HEK293T (cell line): ENCODE measurements at regions not wholly inside any gene's neighbourhood (a gene's known extent, or its start where the extent isn't known, plus 50 kb on each side); places are given as distances from the start of the nearest gene placed in this dataset.

Experiments
- CTCF ChIA-PET: fragments of 350-600 bp; formaldehyde crosslinking; extraction: SDS; loops from one replicate; lab custom pipeline; 2021; ENCODE audit warnings: antibody characterized with exemption, inconsistent platforms; lab: Yijun Ruan, JAX
- POLR2A ChIA-PET: fragments of 350-600 bp; formaldehyde crosslinking; extraction: SDS; loops from one replicate; lab custom pipeline; 2020; ENCODE audit warnings: antibody characterized with exemption, inconsistent platforms; lab: Yijun Ruan, JAX
- DNase-seq: peaks from one replicate; pipeline ENCODE4 v3.0.0; 2012; ENCODE audit warnings: mixed read lengths; ENCODE audit errors: extremely low spot score
- ARNT ChIP-seq: fragments of 450-650 bp; IDR thresholded peaks from 2 replicates; pipeline ENCODE4 v1.6.1; 2017; ENCODE audit warnings: mild to moderate bottlenecking
- BHLHE40 ChIP-seq: fragments of 450-650 bp; IDR thresholded peaks from 2 replicates; pipeline ENCODE4 v1.6.1; 2016; ENCODE audit warnings: mild to moderate bottlenecking, moderate library complexity, borderline replicate concordance
- CTBP1 ChIP-seq: fragments of 450-650 bp; IDR thresholded peaks from 2 replicates; pipeline ENCODE4 v1.6.1; 2016; ENCODE audit warnings: borderline replicate concordance
- ELF4 ChIP-seq: fragments of 450-650 bp; IDR thresholded peaks from 2 replicates; pipeline ENCODE4 v1.6.1; 2017; ENCODE audit warnings: antibody characterized with exemption
- FOXA1 ChIP-seq: fragments of 450-650 bp; IDR thresholded peaks from 2 replicates; pipeline ENCODE4 v1.6.1; 2016; ENCODE audit warnings: mild to moderate bottlenecking
- FOXK2 ChIP-seq: fragments of 450-650 bp; IDR thresholded peaks from 2 replicates; pipeline ENCODE4 v1.6.1; 2016; ENCODE audit warnings: mild to moderate bottlenecking
- FOXM1 ChIP-seq: fragments of 450-650 bp; IDR thresholded peaks from 2 replicates; pipeline ENCODE4 v1.6.1; 2017; ENCODE audit warnings: mild to moderate bottlenecking, borderline replicate concordance
- HDGF ChIP-seq: fragments of 450-650 bp; IDR thresholded peaks from 2 replicates; pipeline ENCODE4 v1.6.1; 2017; ENCODE audit warnings: antibody characterized with exemption, borderline replicate concordance
- L3MBTL2 ChIP-seq: fragments of 450-650 bp; conservative IDR thresholded peaks from 2 replicates; pipeline ENCODE4 v1.6.1; 2016; ENCODE audit warnings: mild to moderate bottlenecking
- LEF1 ChIP-seq: fragments of 450-650 bp; IDR thresholded peaks from 2 replicates; pipeline ENCODE4 v1.6.1; 2017; ENCODE audit warnings: mild to moderate bottlenecking, borderline replicate concordance
- NFRKB ChIP-seq: fragments of 450-650 bp; IDR thresholded peaks from 2 replicates; pipeline ENCODE4 v1.6.1; 2016; ENCODE audit warnings: mild to moderate bottlenecking, moderate library complexity
- SP1 ChIP-seq: fragments of 450-650 bp; IDR thresholded peaks from 2 replicates; pipeline ENCODE4 v1.6.1; 2017
- SUZ12 ChIP-seq: fragments of 450-650 bp; IDR thresholded peaks from 2 replicates; pipeline ENCODE4 v1.6.1; 2016; ENCODE audit warnings: mild to moderate bottlenecking
- TARDBP ChIP-seq: fragments of 450-650 bp; IDR thresholded peaks from 2 replicates; pipeline ENCODE4 v1.6.1; 2016
- ZNF384 ChIP-seq: fragments of 450-650 bp; IDR thresholded peaks from 2 replicates; pipeline ENCODE4 v1.6.1; 2016
- TF ChIP-seq, protein P1 (sequence below): fragments of 450-650 bp; IDR thresholded peaks from 2 replicates; pipeline ENCODE4 v1.6.1; 2016

DNA sequence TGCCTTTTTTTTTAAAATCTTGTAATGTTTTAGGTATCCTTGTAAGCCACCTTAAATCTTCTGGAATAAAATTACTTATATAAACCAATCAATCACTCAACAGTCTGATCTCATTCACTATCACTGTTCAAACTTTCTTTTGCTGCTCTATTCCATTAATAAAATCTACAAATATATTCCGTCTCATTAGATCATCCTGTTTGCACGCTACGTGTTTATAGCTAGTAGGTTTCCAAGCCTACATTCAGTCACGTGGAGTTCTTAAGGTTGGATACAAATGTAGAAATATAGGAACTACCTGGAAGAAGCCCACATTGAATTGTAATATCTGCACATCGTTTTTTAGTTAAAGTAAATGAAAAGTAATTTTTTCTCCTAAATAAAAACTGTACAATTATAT is 274.8 kb upstream of the CNTN4 start:
- POLR2A ChIA-PET = no interaction called here
- TF ChIP-seq FOXK2 = no peak
- no peak for TF ChIP-seq BHLHE40
- no peak for TF ChIP-seq NFRKB
- no peak for TF ChIP-seq SP1
- TF ChIP-seq FOXM1 = no peak
- TF ChIP-seq, protein P1, sequence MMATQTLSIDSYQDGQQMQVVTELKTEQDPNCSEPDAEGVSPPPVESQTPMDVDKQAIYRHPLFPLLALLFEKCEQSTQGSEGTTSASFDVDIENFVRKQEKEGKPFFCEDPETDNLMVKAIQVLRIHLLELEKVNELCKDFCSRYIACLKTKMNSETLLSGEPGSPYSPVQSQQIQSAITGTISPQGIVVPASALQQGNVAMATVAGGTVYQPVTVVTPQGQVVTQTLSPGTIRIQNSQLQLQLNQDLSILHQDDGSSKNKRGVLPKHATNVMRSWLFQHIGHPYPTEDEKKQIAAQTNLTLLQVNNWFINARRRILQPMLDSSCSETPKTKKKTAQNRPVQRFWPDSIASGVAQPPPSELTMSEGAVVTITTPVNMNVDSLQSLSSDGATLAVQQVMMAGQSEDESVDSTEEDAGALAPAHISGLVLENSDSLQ = no peak
- TF ChIP-seq CTBP1 = no peak
- no peak for TF ChIP-seq ZNF384
- no peak for TF ChIP-seq FOXA1
- no peak for TF ChIP-seq SUZ12
- TF ChIP-seq ARNT = no peak
- no peak for TF ChIP-seq LEF1
- no peak for TF ChIP-seq L3MBTL2
- no peak for TF ChIP-seq TARDBP
- TF ChIP-seq HDGF = no peak
- TF ChIP-seq ELF4 = no peak
- DNase-seq = no peak
- CTCF ChIA-PET = no interaction called here

DNA sequence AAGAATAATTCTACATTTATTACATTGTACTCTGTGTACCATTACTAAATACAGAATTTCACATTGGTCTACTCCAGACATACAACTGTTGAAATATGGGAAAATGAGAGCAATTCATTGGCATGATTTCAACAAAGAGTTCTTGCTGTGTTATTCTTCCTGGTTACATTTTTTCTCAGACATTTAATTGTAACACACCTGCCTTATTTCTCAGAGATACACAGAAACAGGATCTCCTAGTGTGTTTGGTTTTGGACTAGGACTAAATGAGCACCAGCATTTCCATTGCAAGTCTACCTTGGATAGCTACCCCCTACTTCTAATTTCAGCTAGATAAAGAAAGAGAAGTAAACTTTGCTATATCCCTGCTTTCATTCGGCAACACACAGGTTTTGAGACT is 274.3 kb upstream of the CNTN4 start:
- DNase-seq = no peak
- ChIA-PET POLR2A (no interaction called here), CTCF (no interaction called here)
- no peak for TF ChIP-seq HDGF
- no peak for TF ChIP-seq ARNT
- no peak for TF ChIP-seq LEF1
- TF ChIP-seq, protein P1 = no peak

DNA sequence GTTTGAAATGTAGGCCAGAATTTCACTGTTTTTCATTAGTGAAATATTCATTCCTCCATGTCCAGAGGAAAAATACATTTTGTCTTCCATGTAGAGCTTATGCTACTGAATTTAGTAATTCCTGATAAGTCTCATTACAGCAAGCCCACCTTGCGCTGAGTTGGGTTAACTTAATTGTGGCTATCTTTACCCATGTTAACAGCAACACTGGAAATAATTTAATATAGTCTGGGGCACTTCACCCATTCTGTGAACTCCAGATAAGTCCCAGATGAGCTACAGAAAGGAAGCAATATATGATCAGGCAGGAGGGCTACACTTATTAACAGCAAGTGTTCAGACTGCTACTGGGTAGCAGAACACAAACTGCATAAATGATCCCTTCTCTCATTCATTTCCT is 270.1 kb upstream of the CNTN4 start:
- CTCF ChIA-PET = no interaction called here
- POLR2A ChIA-PET = no interaction called here
- no peak for TF ChIP-seq FOXK2
- TF ChIP-seq HDGF = no peak
- no peak for TF ChIP-seq NFRKB
- TF ChIP-seq L3MBTL2 = no peak
- TF ChIP-seq CTBP1 = no peak
- no peak for TF ChIP-seq SP1
- TF ChIP-seq ZNF384 = no peak
- TF ChIP-seq FOXM1 = no peak
- TF ChIP-seq BHLHE40 = no peak
- TF ChIP-seq ELF4 = no peak
- TF ChIP-seq FOXA1 = no peak
- TF ChIP-seq SUZ12 = no peak
- no peak for TF ChIP-seq TARDBP
- no peak for TF ChIP-seq LEF1
- DNase-seq = no peak

DNA sequence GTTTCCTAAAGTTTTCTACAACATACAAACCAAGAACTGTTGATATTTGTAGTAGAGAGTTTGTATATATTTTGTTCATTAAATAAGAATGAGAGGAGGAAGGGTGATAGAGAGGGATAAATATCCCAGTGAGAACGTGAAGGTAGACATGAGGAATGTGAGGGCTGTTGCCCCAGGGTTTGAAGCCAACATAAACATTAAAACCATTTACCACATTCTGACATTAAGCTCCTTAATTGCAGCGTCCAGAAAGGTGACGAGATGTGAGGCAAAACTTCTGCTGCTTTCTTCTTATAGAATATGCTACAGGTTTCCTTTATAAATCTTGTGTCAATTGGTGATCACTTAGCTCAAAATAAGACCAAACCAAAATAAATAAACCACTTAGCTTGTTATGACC is 267.8 kb upstream of the CNTN4 start:
- CTCF ChIA-PET = no interaction called here
- TF ChIP-seq FOXM1 = no peak
- TF ChIP-seq, protein P1 = no peak
- TF ChIP-seq NFRKB = no peak
- no peak for TF ChIP-seq HDGF
- TF ChIP-seq BHLHE40 = no peak
- TF ChIP-seq FOXA1 = no peak
- TF ChIP-seq TARDBP = no peak
- no peak for TF ChIP-seq SUZ12
- no peak for TF ChIP-seq FOXK2
- POLR2A ChIA-PET = no interaction called here
- no peak for DNase-seq

DNA sequence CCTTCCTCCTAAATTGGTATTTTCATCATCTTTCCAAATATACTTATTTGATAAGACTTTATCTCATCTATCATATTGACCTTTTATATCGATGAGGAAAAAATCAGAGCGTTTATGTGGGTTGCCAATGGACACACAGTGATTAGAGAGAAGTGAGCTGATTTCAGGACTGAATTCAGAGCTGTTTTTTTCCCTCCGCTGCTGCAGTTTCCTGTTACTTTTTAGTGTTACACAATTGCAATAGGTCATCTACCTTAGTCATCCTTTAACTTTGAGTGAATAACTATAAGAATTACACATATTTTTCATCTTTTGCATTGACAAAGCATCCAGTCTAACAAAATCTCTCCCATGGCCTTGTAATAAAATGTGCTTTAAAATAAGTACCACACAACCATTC is 266.3 kb upstream of the CNTN4 start:
- DNase-seq = no peak
- ChIA-PET POLR2A (no interaction called here), CTCF (no interaction called here)
- TF ChIP-seq NFRKB (no peak), FOXM1 (no peak)

DNA sequence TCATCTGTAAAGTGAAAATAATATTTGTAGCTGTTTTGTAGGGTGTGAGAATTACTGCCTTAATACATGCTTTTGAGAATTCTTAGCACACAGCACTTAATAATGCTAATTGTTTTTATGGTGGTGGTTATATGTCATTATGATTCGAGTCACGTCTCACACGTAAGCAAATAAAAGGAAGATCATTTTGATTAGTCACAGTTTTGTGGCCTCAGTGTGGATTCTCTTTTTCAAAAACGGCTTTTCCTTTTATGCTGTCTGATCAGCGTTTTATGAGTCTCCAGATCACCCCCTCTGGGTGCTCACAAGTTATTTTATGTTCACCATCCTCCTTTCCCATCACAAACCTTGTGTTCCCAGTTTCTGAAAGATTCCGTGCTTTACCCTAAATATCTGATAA is 255.6 kb upstream of the CNTN4 start:
- TF ChIP-seq ZNF384 = no peak
- CTCF ChIA-PET = no interaction called here
- POLR2A ChIA-PET = no interaction called here
- no peak for DNase-seq

DNA sequence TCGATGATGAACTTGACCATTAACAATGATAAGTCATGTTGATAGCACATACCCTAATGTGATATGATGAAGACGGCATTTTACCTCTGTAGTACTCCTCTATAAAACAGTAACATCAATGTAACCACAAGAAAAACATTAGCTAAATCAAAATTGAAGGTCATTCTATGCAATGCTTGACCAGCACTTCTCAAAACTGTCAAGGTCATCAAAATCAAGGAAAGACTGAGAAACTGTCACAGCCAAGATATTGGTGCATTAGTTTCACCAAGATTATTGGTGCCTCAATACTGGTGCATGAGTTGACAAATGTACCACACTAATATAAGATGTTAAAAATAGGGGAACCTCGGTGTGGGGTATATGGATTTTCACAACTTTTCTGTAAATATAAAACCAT is 251.1 kb upstream of the CNTN4 start:
- TF ChIP-seq SP1 (no peak), BHLHE40 (no peak), TARDBP (no peak), NFRKB (no peak), L3MBTL2 (no peak), ZNF384 (no peak), SUZ12 (no peak), HDGF (no peak), FOXA1 (no peak)
- TF ChIP-seq, protein P1 = no peak
- ChIA-PET POLR2A (no interaction called here), CTCF (no interaction called here)
- no peak for DNase-seq
